ENCODE measurements at regions not wholly inside any gene's neighbourhood (a gene's known extent, or its start where the extent isn't known, plus 50 kb on each side); places are given as distances from the start of the nearest gene placed in this dataset.

- no peak for TF ChIP-seq CTCF (IDR thresholded peaks at IDR 0.05)
- no peak for TF ChIP-seq POLR2A (IDR thresholded peaks at IDR 0.05)
Observed at GRCh38 chr2:149648282-149649030, 60.9 kb upstream of the MMADHC start.

All from lower leg skin (tissue), 3 donors.